ENCODE measurements at regions not wholly inside any gene's neighbourhood (a gene's known extent, or its start where the extent isn't known, plus 50 kb on each side); places are given as distances from the start of the nearest gene placed in this dataset.

DNA sequence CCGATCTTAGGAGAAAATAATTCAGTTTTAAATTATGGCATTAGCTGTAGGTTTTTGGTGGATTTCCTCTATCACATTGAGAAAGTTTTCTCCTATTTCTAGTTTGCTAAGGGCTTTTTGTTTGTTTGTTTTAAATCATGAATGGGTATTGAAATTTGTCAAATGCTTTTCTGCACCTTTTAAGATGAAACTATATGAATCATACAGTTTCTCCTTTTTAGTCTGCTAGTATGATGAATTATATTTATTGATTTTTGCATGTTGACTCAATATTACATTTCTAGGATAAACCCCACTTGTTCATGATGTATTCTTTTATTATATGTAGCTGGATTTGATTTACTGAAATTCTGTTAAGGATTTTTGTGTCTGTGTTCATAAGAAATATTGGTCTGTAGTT, 70.3 kb upstream of the PIP4K2A start:
- Histone ChIP-seq H3K27ac (ENCODE audit: extremely low read depth, low read depth, low read length) (no peak overlapping the region), H3K4me1 (ENCODE audit: control insufficient read depth, insufficient read depth, low read length) (no peaks in the 10 kb centered on the region), H3K36me3 (ENCODE audit: control insufficient read depth in 2 of 2, insufficient read depth in 1 of 2, low read length in 2 of 2) (no peaks in the 10 kb centered on the region), H3K4me3 (ENCODE audit: low read depth, low read length) (no peak overlapping the region), H3K9me3 (ENCODE audit: control insufficient read depth, insufficient read depth, low read depth, low read length) (no peaks in the 10 kb centered on the region)
- ChIA-PET POLR2A (no interaction called here), CTCF (no interaction called here)
- TF ChIP-seq ZBTB20 (tag by site-specific recombination; IDR thresholded peaks at IDR 0.05) (no peak), ZNF274 (IDR thresholded peaks at IDR 0.05; ENCODE audit: low read length) (no peak), ZNF274 (tag by site-specific recombination; IDR thresholded peaks at IDR 0.05; ENCODE audit: borderline replicate concordance) (no peak), ZBTB21 (tag by site-specific recombination; IDR thresholded peaks at IDR 0.05) (no peak), FEZF1 (tag by site-specific recombination; IDR thresholded peaks at IDR 0.05) (no peak), ZBTB1 (tag by site-specific recombination; IDR thresholded peaks at IDR 0.05) (no peak), ZNF24 (tag by site-specific recombination; IDR thresholded peaks at IDR 0.05) (no peak), ZNF394 (tag by site-specific recombination; IDR thresholded peaks at IDR 0.05; ENCODE audit: borderline replicate concordance) (no peak), ZNF16 (tag by site-specific recombination; IDR thresholded peaks at IDR 0.05; ENCODE audit: low read depth) (no peak)
- TF ChIP-seq, protein P1, sequence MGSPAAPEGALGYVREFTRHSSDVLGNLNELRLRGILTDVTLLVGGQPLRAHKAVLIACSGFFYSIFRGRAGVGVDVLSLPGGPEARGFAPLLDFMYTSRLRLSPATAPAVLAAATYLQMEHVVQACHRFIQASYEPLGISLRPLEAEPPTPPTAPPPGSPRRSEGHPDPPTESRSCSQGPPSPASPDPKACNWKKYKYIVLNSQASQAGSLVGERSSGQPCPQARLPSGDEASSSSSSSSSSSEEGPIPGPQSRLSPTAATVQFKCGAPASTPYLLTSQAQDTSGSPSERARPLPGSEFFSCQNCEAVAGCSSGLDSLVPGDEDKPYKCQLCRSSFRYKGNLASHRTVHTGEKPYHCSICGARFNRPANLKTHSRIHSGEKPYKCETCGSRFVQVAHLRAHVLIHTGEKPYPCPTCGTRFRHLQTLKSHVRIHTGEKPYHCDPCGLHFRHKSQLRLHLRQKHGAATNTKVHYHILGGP (tag by site-specific recombination; IDR thresholded peaks at IDR 0.05): 0 out of 2 replicates have a peak, but pooled peaks have one; percentile 30
- TF ChIP-seq, protein P2, sequence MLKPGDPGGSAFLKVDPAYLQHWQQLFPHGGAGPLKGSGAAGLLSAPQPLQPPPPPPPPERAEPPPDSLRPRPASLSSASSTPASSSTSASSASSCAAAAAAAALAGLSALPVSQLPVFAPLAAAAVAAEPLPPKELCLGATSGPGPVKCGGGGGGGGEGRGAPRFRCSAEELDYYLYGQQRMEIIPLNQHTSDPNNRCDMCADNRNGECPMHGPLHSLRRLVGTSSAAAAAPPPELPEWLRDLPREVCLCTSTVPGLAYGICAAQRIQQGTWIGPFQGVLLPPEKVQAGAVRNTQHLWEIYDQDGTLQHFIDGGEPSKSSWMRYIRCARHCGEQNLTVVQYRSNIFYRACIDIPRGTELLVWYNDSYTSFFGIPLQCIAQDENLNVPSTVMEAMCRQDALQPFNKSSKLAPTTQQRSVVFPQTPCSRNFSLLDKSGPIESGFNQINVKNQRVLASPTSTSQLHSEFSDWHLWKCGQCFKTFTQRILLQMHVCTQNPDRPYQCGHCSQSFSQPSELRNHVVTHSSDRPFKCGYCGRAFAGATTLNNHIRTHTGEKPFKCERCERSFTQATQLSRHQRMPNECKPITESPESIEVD (tag by site-specific recombination; IDR thresholded peaks at IDR 0.05): peak; percentile 56
- TF ChIP-seq, protein P3, sequence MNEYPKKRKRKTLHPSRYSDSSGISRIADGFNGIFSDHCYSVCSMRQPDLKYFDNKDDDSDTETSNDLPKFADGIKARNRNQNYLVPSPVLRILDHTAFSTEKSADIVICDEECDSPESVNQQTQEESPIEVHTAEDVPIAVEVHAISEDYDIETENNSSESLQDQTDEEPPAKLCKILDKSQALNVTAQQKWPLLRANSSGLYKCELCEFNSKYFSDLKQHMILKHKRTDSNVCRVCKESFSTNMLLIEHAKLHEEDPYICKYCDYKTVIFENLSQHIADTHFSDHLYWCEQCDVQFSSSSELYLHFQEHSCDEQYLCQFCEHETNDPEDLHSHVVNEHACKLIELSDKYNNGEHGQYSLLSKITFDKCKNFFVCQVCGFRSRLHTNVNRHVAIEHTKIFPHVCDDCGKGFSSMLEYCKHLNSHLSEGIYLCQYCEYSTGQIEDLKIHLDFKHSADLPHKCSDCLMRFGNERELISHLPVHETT (tag by site-specific recombination; IDR thresholded peaks at IDR 0.05): no peak
- TF ChIP-seq, protein P4, sequence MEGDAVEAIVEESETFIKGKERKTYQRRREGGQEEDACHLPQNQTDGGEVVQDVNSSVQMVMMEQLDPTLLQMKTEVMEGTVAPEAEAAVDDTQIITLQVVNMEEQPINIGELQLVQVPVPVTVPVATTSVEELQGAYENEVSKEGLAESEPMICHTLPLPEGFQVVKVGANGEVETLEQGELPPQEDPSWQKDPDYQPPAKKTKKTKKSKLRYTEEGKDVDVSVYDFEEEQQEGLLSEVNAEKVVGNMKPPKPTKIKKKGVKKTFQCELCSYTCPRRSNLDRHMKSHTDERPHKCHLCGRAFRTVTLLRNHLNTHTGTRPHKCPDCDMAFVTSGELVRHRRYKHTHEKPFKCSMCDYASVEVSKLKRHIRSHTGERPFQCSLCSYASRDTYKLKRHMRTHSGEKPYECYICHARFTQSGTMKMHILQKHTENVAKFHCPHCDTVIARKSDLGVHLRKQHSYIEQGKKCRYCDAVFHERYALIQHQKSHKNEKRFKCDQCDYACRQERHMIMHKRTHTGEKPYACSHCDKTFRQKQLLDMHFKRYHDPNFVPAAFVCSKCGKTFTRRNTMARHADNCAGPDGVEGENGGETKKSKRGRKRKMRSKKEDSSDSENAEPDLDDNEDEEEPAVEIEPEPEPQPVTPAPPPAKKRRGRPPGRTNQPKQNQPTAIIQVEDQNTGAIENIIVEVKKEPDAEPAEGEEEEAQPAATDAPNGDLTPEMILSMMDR (tag by site-specific recombination; IDR thresholded peaks at IDR 0.05): no peak

DNA sequence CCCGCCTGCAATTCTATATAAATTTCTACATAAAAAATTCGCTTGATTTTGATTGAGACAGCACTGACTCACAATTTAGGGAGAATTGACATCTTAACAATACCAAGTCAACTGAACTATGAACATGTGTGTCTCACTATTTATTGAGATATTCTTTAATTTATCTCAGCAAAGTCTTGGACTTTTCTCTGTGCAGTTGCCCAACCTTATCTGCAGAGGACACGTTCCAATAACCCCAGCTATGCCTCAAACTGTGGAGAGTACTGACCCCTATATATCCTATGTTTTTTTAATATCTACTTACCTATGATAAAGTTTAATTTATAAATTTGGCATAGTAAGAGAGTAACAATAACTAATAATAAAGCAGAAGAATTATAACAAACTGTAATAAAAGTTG, 69.4 kb upstream of the PIP4K2A start:
- Histone ChIP-seq H3K4me3 (ENCODE audit: low read depth, low read length) (no peak overlapping the region), H3K4me1 (ENCODE audit: control insufficient read depth, insufficient read depth, low read length) (no peaks in the 10 kb centered on the region), H3K27ac (ENCODE audit: extremely low read depth, low read depth, low read length) (no peak overlapping the region), H3K36me3 (ENCODE audit: control insufficient read depth in 2 of 2, insufficient read depth in 1 of 2, low read length in 2 of 2) (no peaks in the 10 kb centered on the region), H3K9me3 (ENCODE audit: control insufficient read depth, insufficient read depth, low read depth, low read length) (no peaks in the 10 kb centered on the region)
- CTCF ChIA-PET: no interaction called here
- no peak for TF ChIP-seq ZNF311 (tag by site-specific recombination; IDR thresholded peaks at IDR 0.05; ENCODE audit: borderline replicate concordance)
- peak; percentile 69 for TF ChIP-seq ZNF664 (tag by site-specific recombination; IDR thresholded peaks at IDR 0.05)
- POLR2A ChIA-PET: no interaction called here

DNA sequence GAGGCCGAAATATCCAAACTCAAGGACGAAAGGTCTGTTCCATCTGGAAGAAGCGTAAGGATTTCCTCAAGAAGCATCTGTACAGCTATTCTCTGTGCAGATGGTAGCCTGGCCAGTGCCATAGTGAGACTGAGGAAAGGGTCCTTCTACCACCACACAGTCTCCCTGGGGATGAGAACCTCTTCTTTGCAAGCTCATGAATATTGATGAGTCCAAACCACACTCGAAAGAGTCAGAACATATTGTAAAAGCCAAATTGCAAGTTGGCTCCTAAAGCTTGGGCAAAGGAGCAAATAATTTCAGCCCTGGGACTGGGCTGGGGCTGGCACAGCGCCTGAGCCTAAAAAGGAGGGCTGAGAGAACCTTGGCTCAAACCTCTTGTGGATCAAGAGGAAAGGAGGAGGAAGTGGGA, 66.1 kb upstream of the PIP4K2A start:
- CTCF ChIA-PET: interaction anchor here (0.7 kb wide), 1 partner anchor 16 kb away, joined by 6 read pairs; no protein-coding TSS in a partner anchor
- TF ChIP-seq, protein P5, sequence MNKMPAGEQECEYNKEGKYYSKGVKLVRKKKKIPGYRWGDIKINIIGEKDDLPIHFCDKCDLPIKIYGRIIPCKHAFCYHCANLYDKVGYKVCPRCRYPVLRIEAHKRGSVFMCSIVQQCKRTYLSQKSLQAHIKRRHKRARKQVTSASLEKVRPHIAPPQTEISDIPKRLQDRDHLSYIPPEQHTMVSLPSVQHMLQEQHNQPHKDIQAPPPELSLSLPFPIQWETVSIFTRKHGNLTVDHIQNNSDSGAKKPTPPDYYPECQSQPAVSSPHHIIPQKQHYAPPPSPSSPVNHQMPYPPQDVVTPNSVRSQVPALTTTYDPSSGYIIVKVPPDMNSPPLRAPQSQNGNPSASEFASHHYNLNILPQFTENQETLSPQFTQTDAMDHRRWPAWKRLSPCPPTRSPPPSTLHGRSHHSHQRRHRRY (tag by site-specific recombination; IDR thresholded peaks at IDR 0.05): no peak
- TF ChIP-seq ZNF843 (tag by site-specific recombination; IDR thresholded peaks at IDR 0.05) (no peak), ZNF544 (tag by site-specific recombination; IDR thresholded peaks at IDR 0.05) (no peak), KLF8 (tag by site-specific recombination; IDR thresholded peaks at IDR 0.05) (no peak), ZNF600 (tag by site-specific recombination; IDR thresholded peaks at IDR 0.05) (no peak), ZNF707 (tag by site-specific recombination; IDR thresholded peaks at IDR 0.05) (no peak), ZNF266 (tag by site-specific recombination; IDR thresholded peaks at IDR 0.05; ENCODE audit: low read depth) (no peak), KLF10 (tag by site-specific recombination; IDR thresholded peaks at IDR 0.05) (no peak), ZNF155 (tag by site-specific recombination; IDR thresholded peaks at IDR 0.05) (no peak)
- TF ChIP-seq, protein P6, sequence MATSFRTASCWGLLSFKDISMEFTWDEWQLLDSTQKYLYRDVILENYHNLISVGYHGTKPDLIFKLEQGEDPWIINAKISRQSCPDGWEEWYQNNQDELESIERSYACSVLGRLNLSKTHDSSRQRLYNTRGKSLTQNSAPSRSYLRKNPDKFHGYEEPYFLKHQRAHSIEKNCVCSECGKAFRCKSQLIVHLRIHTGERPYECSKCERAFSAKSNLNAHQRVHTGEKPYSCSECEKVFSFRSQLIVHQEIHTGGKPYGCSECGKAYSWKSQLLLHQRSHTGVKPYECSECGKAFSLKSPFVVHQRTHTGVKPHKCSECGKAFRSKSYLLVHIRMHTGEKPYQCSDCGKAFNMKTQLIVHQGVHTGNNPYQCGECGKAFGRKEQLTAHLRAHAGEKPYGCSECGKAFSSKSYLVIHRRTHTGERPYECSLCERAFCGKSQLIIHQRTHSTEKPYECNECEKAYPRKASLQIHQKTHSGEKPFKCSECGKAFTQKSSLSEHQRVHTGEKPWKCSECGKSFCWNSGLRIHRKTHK (tag by site-specific recombination; IDR thresholded peaks at IDR 0.05): no peak

More for the DNA sequence above, 66.1 kb upstream of the PIP4K2A start:
- POLR2A ChIA-PET: no interaction called here
- H3K9me3 ChIP-seq (ENCODE audit: control insufficient read depth, insufficient read depth, low read depth, low read length): no peaks in the 10 kb centered on the region; the same call in 1 of the 2 replicates
- no peak overlapping the region for H3K4me3 ChIP-seq (ENCODE audit: low read depth, low read length)
- H3K4me1 ChIP-seq (ENCODE audit: control insufficient read depth, insufficient read depth, low read length): no peaks in the 10 kb centered on the region
- no peaks in the 10 kb centered on the region for H3K36me3 ChIP-seq (ENCODE audit: control insufficient read depth in 2 of 2, insufficient read depth in 1 of 2, low read length in 2 of 2)
- no peak overlapping the region for H3K27ac ChIP-seq (ENCODE audit: extremely low read depth, low read depth, low read length)

All from HEK293 (cell line).